HG02870 (cell line): ENCODE measurements at regions not wholly inside any gene's neighbourhood (a gene's known extent, or its start where the extent isn't known, plus 50 kb on each side); places are given as distances from the start of the nearest gene placed in this dataset.
"Not testable (repeated sequence)": the region's sequence is repeated elsewhere in the genome, so short reads cannot be mapped to it uniquely, and the experiment has no call there.

ENCODE experiments used
- ATAC-seq: cut with Tn5 transposase; IDR thresholded peaks from one replicate; pipeline ENCODE4 v1.9.1; 2021; ENCODE audit warnings: mild to moderate bottlenecking, moderate library complexity; ENCODE audit not compliant: unreplicated experiment

GRCh38 chr18:32884543-32884942, 111.7 kb upstream of the KLHL14 start:
- ATAC-seq = peak; percentile 95

DNA sequence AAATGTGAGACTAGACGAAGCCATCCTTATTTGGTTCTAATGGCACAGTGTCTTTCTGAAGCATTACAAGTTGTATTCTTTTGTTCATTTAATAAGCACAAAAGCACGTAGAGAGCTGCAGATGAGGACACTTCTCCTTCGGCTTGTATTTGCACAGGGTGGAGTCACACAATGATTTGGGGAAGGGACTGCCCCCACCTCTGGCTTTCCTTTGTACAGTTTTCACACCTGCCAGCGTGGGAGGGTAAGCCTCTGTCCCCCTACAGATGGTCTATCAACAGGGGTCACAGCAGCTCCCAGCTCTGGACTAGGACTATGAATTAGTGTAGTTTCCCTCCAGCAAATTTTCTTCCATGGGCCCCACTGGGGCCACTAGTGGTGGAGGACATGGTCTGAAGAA, 108.2 kb upstream of the KLHL14 start:
- no peak for ATAC-seq

- no peak for ATAC-seq
Observed at GRCh38 chr18:32879497-32879896, 106.7 kb upstream of the KLHL14 start.

GRCh38 chr18:32878436-32878835, 105.6 kb upstream of the KLHL14 start:
- no peak for ATAC-seq

GRCh38 chr18:32877371-32877770, 104.5 kb upstream of the KLHL14 start:
- no peak for ATAC-seq

GRCh38 chr18:32875625-32876024, 102.8 kb upstream of the KLHL14 start:
- ATAC-seq = no peak

- ATAC-seq = no peak
Observed at GRCh38 chr18:32871786-32872185, 99.0 kb upstream of the KLHL14 start.

DNA sequence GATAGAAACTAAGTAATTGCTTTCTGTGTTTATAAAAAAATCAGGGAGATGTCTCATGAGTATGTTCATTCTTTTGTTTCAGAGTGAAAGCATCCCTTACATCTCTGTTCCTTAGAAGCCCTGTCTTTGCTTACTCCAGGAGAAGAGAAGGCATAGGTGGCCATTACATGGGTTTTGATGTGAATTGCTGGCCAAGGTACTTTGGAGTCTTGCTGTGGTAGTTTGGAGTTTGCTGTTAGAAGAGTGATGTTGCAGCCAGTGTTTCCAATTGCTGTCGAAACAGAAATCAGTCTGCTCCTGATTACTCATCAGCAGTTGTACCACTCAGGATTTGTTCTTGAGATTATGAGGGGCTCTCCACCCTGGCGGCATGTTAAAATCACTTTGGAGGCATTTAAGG, 97.8 kb upstream of the KLHL14 start:
- ATAC-seq = no peak

DNA sequence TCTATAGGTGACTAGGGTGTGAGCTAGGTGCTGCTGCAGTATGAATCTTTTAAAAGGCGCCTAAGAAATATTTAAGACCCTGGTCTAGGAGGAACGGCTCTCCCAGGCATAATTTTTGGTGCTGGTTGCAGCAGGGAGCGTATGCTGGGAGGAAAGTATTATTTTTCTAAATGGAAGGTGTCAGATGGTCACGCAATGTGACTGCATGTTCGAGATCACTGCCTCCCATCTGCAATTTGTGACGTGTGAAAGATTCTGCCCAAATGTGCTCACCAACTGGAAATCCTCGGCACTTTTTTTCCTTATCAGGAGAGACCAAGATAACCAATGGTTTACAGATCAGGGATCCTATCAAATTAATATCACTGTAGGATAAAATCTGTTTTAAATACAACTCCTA, 95.6 kb upstream of the KLHL14 start:
- ATAC-seq = no peak

GRCh38 chr18:32867936-32868335, 95.1 kb upstream of the KLHL14 start:
- peak; percentile 13 for ATAC-seq

DNA sequence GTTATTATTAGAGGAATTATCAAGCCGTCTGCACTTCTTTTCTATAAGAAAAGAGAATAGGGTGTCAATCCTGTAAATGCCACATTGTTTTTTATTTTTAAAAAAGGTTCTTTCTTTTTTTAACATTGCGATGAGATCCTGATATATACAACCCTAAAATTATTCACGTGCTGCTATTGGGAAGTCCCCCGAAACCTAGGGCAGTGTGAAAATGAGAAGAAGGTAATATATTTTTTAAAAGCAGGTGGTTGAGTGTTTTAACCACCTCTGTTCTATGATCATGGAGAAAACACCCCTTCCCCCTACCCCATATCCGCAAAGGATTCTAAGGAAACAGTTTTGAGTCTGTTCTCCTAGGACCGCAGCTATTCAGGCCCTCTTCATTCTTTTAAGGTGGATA, 94.5 kb upstream of the KLHL14 start:
- peak; percentile 58 for ATAC-seq

GRCh38 chr18:32862031-32862430, 89.2 kb upstream of the KLHL14 start:
- ATAC-seq = not testable (repeated sequence)

DNA sequence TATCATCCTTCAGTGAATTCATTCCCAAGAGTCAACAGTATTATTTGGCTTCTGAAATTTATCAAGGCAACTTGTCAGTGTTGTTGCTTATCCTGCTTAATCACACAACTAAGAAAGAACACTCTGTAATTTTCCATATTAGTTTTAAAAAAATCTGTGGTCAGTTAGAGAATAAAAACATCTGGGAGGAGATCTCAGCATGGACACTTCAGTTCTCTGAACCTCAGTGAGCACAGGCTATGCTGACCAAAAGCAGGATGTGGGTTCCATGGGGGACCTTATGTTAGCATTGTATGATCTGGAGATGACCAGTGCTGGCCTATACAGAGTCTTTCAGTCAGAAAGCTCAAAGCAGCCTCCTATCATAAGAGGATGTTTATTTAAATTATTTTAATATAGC, 79.1 kb upstream of the KLHL14 start:
- ATAC-seq = no peak

GRCh38 chr18:32848826-32849225, 76.0 kb upstream of the KLHL14 start:
- ATAC-seq = no peak

DNA sequence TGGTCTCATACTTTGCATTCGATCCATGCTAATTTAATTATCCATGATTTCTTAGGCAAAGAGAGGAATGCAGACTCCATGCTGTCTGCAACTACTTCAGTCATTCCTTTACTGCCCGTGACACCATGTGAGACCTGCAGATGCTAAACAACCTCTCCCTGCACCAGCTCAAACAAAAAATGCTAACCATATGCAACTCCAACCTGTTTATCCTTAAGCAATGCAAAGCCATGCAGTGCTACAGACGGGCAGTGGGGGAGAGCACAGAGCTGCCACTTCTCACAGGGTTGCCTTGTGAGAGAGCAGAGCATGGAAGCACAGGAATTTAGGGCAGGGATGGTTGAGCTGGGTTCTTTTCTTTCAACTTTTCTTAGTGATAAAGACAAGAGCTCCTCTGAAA, 74.9 kb upstream of the KLHL14 start:
- ATAC-seq = no peak

DNA sequence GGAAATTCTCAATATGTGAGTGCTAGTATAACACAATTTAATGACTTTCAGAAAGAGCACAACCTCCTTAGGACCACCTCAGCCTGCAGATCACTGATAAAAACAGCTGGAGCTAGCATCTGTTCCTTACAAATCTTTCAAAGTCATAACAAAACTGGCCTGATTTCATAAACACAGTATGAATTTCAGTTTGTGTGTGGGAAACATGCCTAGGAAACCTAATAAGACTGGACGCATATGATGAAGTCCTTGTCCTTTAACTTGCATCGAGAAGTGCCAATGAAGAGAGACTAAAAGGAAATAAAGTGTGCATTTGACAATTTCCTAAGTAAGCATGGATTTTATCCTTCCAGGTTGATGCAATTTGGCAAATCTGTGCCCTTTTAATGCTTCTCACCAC, 74.1 kb upstream of the KLHL14 start:
- ATAC-seq = no peak

GRCh38 chr18:32840962-32841361, 68.1 kb upstream of the KLHL14 start:
- no peak for ATAC-seq

GRCh38 chr18:32835951-32836350, 63.1 kb upstream of the KLHL14 start:
- ATAC-seq = no peak

DNA sequence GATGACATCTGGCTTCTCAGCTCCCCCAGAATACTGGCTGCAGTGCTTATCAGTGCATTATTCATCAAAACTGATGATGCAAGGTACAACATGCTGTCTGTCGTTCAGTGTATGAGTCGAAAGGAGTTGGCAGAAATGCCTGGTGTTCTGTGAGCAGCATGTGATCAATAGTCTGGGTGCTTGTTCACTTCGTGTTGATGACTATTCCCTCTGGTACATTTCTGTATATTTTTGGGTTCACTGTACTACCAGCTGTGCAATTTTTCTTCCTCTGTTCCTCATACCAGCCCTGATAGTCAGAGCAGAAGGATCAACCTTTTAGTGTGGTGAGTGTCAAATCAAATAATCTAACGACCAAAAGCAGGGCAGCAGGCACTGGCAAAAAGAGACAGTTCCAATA, 59.0 kb upstream of the KLHL14 start:
- ATAC-seq = no peak

GRCh38 chr18:32823226-32823625, 50.4 kb upstream of the KLHL14 start:
- no peak for ATAC-seq
